Smooth muscle cell of the brain vasculature (primary cell): ENCODE measurements at regions not wholly inside any gene's neighbourhood (a gene's known extent, or its start where the extent isn't known, plus 50 kb on each side); places are given as distances from the start of the nearest gene placed in this dataset.

ENCODE experiments used
- DNase-seq: peaks from one replicate; pipeline ENCODE4 v3.0.0-alpha.2; 2012; ENCODE audit warnings: low read depth, low spot score

GRCh38 chr5:117953272-117953671 lies 1035.1 kb downstream of the DTWD2 start:
- no peak for DNase-seq

GRCh38 chr5:117947836-117948235 lies 1040.5 kb downstream of the DTWD2 start:
- DNase-seq: no peak

DNA sequence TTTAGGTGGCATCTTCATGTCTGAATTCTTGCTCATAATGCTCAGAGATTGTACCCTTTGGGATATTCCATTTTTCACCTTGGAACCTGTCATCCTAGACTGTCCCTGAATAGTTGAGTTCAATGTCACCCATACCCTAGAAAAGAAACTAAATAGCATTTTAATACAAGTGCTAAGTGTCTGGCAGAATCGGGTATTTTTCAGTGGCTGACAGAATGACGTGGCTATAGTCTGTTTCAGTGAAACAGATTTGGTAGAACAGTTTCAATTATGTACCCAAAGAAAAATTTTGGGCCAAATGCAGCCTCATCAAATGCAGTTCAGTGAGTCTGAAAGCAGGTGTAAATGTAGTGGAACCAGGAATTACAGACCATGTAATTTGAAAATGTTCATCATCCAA lies 1041.2 kb downstream of the DTWD2 start:
- DNase-seq: no peak

- DNase-seq: no peak
Observed at GRCh38 chr5:117945258-117945657, 1043.1 kb downstream of the DTWD2 start.

DNA sequence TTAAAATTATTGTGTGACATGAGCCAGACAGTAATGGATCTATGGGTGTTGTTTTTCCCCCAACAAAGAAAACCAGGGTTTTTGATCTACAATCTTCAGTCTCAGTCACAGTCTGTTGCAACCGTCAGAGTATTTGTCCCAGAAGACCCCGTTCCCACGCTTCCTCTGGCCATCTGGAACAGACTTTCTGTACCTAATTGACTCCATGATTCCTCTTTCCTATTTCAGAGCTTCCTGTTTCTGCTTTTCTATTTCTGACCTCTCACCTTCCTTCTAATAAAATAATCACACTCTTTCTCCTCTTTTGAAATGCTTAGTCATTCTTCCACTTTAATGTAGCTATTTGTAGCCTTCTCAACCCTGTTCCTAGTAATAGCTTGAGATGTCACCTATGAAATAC lies 1044.8 kb downstream of the DTWD2 start:
- no peak for DNase-seq

DNA sequence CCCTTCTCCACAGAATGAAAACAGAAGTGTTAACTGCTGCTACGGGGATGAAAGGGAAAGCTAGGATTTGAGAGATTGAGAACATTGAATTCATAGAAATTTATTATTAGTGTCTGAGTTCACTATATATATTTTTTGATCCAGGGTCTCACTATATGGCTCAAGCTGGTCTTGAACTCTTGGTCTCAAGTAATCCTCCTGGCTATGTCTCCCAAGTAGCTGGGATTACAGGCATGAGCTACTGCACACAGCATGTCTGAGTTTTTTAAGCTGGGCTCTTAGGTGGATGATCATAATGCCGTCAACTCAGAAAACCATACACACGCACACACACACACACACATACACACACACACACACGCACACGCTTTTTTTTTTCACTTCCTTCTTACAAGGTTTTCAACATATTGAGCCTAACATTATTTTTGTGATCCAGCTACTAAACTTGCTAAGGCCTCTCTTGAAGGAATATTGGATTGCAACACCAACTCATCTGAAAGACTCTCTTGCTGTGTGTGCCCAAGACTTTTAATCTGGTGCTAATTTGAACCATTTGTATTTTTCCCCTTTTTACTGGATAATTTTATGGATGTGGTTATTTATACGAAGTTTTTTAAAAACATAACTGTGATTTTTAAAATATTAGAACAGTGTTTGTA lies 1045.4 kb downstream of the DTWD2 start:
- no peak for DNase-seq

GRCh38 chr5:117893211-117893610 lies 1095.1 kb downstream of the DTWD2 start:
- DNase-seq: no peak

DNA sequence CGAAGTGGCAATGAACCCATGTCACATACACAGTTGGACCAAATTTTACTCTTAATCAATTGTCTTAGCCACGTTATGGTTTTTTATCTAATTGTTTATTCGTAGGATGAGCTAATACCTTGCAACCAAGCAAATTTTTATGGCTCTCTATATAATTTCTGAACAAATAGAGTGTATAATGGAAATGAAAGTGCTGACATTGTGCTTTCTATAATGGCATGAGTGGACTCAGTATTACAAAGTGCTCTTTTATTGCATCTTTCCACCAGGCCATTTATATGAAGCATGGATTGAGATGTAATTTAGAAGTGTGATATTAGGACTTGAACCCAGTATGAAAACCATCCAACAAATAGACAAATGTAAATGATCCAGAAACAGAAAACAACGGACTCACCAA lies 1096.0 kb downstream of the DTWD2 start:
- DNase-seq: no peak

GRCh38 chr5:117889596-117889995 lies 1098.8 kb downstream of the DTWD2 start:
- DNase-seq: no peak

DNA sequence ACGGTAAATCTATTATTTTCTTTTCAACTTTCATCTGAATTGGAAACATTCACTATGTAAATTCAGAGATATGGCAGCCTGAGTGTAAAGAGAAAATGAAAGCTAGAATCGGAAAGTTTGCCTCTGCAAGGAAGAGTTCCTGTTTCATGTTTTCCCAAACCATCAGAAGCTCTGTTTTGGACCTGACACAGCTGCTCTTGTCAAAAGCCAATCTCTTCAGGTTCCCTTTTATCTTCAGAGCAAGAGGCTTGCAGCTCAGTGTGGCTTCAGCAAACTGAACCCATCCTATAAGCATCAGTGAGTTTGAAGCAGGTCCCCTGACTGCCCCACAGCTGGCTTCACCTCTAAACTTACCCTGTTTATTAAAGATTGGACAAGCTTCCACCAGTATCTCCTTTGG lies 1099.7 kb downstream of the DTWD2 start:
- no peak for DNase-seq

DNA sequence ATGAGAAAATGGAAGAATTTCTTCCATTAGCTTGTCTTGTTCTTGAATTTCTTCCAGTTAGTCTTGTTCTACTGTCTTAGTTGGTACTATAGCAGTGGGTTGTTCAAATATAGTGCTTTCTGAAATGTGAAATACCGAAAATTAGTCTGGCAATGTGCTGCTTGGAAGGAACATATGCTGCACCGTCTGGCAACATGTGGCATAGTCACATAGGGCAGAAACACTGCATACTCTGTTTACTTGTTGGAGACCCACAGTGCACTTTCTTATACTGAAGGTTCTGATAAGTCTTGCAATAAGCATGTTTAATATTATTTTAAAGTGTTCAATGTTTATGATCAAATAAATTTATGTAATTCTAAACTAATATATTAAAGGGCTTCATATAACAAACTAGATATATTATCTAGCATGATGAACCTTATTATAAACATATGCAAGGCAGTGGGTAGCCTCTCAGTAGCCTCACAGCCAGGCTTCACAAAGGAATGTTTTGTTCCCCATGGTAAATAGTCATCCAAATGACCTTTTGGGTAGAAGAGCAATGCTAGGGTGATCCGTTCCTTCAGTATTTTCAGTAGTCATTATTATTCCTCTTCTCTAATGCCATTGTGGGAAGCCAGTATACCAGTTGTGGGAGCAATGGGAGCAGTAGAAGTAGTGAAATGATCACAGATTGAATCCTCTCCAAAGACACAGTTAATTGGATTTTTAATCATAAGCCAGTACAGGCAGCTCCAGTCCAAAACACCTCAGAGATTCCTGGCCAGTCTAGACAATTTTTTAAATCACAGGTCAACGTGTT lies 1106.7 kb downstream of the DTWD2 start:
- DNase-seq: no peak

- no peak for DNase-seq
Observed at GRCh38 chr5:117880932-117881331, 1107.4 kb downstream of the DTWD2 start.

DNA sequence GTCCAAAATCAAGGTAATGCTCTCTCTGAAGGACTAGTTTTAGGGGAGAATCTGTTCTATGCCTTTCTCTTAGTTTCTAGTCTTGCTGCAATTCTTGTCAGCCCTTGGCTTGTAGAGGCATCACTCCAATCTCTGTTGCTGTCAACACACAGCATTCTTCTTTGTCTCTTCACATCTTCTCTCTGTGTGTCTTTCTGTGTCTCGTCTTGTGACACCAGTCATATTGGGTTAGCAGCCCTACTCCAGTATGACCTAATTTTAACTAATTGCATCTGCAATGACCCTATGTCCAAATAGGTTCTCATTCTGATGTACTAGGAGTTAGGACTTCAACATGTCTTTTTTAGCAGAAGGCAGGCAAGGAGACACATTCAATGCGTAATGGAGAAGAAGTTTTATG lies 1110.6 kb downstream of the DTWD2 start:
- no peak for DNase-seq

DNA sequence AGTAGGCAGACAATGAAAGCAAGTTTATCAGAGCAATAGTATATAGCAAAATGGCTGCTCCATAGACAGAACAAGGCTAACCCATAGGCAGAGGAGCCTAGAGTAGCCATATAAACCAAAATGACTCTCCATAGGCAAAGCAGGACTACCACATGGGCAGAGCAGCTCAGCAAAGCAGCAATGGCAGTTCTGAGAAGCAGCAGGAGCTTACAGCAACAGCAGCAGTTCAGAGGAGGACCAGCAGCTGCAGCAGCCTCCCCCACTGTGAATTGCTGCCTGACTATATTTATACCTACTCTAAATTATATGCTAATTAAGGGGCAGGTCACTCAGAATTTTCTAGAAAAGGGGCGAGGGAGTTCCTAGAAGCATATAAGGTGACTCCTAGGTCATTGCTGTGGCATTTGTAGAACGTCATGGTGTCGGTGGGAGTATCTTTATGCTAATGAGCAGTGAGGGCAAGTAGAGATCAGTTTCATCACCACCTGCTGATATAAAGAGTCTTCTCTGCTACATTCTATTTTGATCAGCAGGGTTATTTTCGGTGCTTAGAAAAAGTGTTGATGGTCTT lies 1115.5 kb downstream of the DTWD2 start:
- DNase-seq: no peak

GRCh38 chr5:117869596-117869995 lies 1118.8 kb downstream of the DTWD2 start:
- DNase-seq: no peak

GRCh38 chr5:117863586-117864296 lies 1124.6 kb downstream of the DTWD2 start:
- DNase-seq: no peak

DNA sequence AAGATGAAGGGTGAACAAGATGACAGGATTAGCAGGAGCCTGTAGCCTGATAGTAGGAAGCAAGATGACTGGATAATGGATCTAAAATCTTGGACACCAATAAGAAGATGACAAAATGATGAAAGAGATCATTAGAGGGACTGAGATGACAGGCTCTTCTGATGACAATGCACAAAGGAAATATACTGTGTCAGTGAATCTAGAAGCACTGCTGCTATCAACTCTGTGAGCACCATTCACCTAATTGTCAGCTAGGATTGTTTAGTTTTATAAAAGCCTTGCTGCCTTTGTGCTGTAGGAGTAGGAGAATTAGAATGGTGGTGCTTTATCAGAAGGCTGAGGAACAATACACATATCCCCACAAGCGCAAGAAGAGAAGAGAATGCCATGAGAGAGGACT lies 1127.8 kb downstream of the DTWD2 start:
- no peak for DNase-seq

DNA sequence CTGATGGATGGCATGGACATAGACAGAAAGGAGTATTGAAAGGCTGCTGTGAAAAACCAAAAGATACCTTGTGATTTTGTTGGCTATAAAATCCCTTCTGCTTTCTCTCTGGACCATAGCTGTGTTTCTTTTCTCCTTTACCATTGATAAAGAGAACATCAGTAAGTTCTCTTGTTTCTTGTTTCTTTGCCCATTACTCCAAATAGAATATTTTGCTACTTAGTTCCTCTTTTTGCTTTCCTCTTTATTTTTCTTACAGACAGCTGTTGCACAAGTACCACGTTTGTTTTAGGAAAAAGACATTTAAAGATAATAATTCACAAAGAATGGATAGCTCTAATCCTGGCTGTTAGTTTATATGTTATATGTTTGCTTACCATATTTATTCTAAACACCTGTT lies 1129.2 kb downstream of the DTWD2 start:
- DNase-seq: no peak

DNA sequence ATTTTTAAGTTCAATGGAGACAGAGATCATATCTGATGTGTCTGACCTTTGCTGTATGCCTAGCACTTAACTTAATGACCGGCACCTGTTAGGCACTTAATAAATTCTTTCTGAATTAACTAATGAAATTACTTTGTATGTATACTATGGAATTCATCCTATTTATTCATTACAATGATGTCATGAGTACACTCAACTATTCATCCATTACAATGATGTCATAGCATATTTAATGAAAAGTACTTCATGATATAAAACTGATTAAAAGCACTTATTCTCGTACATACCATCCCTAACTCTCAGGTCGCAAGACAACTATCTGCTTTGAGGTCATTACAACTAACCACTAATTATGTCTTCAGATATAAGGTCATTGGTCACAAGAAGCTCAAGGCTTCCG lies 1131.6 kb downstream of the DTWD2 start:
- DNase-seq: no peak

- no peak for DNase-seq
Observed at GRCh38 chr5:117837786-117838185, 1150.6 kb downstream of the DTWD2 start.

DNA sequence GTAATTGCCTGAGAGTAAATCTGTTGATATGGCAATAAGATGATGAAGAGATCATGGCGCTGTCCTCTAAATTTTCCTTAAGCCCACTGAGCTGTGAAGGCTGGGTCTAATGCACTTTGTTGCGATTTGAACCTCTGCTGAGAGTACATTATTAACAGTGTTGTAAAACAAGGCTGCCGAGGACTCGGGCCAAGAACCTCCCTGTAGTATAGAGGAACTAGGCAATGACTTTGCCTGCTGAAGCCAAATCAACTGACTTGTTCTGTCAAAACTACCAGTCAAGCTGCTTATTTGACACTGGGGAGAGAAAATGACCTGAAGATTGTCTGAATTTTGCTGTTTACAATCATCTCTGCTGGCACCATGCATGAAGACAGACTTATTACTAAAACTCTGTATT lies 1154.7 kb downstream of the DTWD2 start:
- DNase-seq: no peak

- no peak for DNase-seq
Observed at GRCh38 chr5:117829646-117830045, 1158.7 kb downstream of the DTWD2 start.
